HPDE6-E6E7 (cell line): ENCODE measurements at regions not wholly inside any gene's neighbourhood (a gene's known extent, or its start where the extent isn't known, plus 50 kb on each side); places are given as distances from the start of the nearest gene placed in this dataset.

Experiments
- DNase-seq: peaks from one replicate; pipeline ENCODE4 v3.0.0; 2011; ENCODE audit warnings: missing footprints; ENCODE audit errors: extremely low spot score

GRCh38 chr22:27441706-27442475 lies 359.7 kb downstream of the MN1 start:
- DNase-seq: no peak

GRCh38 chr22:27443306-27443705 lies 358.2 kb downstream of the MN1 start:
- DNase-seq: no peak

GRCh38 chr22:27445881-27446280 lies 355.7 kb downstream of the MN1 start:
- DNase-seq: no peak

GRCh38 chr22:27447289-27447688 lies 354.3 kb downstream of the MN1 start:
- DNase-seq: no peak

DNA sequence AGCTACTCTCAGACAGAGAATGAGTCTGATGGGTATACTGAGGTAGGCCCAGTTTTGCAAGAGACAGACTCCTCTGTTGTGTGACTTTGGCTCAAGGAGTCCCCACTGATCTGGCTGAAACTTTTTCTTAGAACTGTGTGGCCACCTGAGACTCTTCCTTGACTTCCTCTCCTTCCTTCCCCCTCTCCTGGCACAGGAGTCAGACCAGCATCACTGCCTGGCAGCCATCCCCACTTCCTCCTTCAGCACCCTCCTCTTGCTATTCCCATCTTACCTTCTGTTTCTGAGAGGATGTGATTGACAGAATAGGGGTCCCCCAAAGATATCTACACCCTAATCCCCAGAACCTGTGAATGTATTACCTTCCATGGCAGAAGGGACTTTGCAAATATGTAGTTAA lies 351.1 kb downstream of the MN1 start:
- no peak for DNase-seq

DNA sequence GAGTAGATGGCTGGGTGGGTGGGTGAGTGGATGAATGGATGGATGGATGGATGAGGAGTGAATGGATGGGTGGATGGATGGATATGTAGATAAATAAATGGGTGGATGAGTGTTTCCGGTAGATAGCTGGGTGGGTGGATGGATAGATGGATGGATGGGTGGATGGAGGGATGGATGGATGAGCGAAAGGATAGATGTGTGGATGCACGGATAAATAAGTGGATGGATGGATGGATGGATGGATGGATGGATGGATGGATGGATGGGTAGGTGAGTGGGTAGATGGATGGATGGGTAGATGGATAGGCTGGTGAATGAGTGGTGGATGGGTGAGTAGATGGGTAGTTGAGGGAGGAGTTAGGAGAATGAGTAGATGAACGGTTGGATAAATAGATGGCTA lies 349.3 kb downstream of the MN1 start:
- no peak for DNase-seq

DNA sequence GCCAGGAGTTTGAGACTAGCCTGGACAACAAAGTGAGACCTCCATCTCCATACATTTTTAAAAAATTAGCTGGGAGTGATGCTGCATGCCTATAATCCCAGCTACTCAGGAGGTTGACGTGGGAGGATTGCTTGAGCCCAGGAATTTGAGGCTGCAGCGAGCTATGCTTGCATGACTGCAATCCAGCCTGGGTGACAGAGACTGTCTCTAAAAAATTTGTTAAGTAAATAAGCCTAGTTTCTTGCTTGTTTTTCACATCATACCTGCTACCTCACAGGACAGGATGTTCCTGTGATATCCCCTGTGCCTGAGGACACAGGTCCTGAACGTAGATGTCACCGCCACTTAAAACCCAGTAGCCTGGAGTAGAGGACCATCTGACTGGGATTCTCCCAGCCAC lies 348.6 kb downstream of the MN1 start:
- no peak for DNase-seq

GRCh38 chr22:27453725-27454124 lies 347.8 kb downstream of the MN1 start:
- DNase-seq: no peak

DNA sequence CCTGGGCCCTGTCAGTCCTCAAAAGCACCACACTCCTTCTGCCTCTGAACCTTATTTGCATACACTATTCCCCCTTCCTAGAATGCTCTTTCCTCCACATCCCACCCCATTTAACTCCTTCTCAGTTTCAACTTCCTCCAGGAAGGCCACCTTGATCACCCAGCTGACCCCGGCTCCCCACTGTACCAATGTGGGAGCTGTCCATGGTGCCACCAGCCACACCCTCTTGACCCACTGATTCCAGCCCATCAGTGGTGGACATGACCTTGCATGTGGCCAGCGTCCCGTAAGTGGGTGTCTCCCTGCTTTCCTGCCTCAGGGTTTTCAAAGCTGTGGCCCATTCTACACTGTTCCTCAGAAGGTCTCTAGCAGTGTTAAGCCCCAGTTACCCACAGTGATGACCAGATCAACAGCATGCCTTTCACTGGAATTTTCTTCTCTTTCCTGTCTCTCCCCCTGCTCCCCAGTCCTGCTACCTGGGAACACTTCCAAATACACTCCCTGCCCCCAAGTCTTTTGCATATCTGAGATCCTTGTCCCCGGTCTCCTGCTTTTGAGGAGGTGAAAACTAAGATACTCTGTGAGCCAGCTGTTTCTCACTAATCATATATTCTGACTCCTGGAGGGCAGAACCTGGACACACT lies 346.6 kb downstream of the MN1 start:
- DNase-seq: no peak

GRCh38 chr22:27455526-27455925 lies 346.0 kb downstream of the MN1 start:
- DNase-seq: no peak

DNA sequence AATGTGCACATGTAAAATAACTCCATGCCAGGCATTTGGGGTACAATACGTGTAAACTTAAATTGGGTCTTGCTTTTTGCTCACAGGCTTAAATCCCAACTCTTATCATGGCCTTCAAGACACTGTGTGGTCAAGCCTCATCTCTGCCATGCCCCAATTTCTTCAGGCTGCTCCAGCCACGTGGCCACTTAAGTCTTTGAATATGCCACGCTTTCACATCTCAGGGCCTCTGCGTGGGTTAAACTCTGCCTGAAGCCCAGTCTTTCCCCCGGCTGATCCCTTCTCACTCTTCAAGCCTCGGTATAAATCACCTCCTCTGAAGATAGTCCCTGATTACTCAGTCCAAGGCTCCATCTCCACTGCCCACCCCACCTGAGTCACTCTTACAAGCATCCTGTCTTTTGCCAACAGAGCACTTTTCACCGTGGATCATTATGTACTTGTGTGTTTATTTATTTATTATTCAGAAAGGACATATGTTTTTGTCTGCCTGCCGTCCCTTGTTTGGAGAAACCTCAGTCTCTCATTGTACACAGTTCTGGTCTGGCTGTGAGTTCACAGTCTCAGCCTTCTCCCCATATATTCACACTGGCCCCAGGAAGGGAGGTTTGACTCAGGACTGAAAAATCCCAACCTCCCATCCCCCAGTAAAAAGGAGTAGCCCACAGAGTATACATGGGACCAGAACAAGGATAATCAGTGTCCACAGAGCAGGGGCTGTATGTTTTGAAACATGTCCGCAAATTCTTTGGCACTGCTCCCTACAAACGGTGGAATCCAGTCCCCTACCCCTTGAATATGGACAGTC lies 344.7 kb downstream of the MN1 start:
- peak; percentile 91 for DNase-seq

- no peak for DNase-seq
Observed at GRCh38 chr22:27459999-27460398, 341.6 kb downstream of the MN1 start.

DNA sequence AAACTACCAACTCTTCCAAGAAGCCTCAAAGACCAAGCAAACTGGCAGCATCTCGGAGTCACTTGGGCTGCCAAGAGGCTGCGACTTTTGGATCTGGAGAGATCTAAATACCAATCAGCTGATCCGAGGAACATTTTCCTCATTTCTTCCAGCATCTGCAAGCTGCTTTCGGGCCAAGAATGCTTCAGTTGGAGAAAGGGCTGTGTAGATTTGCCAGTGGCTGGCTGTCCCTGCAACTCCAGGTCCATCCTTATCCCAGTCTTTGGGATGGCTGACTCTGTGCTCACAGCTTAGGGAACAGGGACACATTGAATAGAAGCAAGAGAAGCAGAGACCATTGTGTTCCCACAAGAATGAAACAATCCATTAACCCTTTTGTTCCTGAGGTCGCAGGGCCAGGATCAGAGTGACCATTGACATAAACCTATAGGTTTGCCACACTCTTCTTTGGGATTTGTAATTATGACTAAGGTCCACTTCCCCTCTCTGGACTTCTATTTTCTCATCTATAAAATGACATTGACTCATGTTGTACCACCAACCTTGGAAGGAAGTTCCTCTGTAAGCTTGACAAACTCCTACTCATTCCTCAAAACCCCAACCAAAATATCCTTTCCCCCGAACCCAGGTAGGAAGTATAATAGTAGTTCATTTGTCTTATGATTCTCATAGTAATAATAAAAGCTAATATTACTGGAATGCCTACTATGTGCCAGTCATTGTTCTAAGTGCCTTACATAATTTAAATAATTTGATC lies 340.8 kb downstream of the MN1 start:
- DNase-seq: no peak

DNA sequence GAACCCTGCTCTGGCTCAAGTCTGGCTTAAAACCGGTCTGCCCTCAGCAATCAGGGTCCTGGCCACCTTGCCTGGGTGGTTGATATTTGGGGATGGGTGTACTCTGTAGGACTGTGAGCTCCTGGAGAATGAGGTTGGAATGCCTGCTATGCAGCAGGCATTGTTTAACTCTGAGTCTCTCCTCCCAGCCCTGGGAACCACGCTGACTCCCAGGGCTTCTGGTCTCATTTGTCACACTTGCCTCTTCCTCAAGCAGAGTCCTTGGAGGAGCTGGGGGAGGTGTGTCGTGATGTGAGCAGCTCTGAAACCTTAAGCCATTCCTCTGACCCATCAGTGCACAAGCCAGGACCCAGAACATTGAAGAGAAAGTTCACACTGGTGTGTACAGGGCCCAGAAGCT lies 340.1 kb downstream of the MN1 start:
- peak; percentile 23 for DNase-seq

- DNase-seq: no peak
Observed at GRCh38 chr22:27462190-27462589, 339.4 kb downstream of the MN1 start.

- DNase-seq: no peak
Observed at GRCh38 chr22:27463121-27463660, 338.4 kb downstream of the MN1 start.

DNA sequence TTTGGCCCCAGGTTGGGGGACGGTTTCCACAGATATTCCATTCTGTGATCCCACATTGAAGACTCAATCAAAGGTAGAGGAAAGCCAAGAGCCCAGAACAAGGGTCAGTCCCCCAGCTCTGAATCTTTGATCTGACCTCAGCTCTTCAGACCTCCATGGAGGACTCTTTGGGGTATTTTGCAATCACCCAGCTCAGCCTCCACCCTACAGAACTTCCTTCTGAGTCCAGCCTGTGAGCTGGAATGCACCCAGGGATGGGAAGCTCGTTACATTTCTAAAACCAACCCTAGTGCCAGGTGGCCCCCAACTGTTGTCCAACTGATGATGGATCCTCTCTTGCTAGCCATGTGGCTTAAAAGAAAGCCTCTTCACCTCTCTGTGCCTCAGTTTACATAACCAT lies 335.3 kb downstream of the MN1 start:
- DNase-seq: no peak

DNA sequence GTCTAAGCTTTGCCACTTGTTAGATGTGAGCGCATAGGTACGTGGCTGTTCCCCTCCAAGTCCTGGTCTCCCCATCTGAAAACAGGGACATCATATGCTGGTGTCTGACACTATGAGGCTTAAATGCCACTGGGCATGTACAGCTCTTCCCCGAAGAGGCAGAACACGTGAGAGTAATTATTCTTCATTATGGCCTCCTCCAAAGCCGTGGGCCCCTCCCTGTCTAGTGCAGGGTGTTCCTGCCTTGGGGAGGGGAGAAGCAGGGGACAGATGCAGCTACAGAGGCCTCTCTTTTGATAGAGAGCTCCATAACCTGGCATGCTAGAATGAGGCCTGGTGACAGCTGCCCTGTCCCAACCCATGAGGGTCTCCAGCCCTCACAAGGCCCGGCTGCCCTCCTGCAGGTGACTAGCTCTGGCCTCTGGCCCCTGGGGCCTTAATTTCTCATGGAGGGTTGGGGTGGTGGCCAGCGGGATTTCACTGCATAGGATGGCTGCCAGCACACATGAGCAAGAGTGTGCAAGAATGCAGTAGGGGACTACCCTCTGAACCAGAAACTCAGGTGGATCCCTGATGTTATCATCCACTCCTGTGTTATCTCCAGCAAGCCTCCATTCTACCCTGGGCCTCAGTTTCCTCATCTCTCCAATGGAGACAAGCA lies 334.6 kb downstream of the MN1 start:
- DNase-seq: no peak

GRCh38 chr22:27467711-27468110 lies 333.8 kb downstream of the MN1 start:
- no peak for DNase-seq

DNA sequence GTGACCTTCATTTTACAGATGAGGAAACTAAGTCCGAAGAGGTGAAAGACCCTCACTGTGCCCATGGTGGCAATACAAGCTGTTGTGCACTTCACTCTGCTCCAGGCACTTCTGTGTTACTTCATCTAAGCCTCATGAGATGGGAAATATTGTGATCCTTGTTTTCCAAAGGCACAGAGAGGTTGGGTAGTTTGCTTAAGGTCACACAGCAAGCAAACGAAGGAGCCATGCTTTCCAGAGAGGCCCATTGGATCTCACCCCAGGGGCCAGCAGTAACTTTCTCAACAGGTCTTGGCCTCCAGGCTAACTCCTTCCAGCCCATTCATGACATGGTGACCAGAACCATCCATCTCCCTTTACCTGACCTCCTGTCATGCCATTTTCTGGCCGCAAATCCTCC lies 332.8 kb downstream of the MN1 start:
- DNase-seq: no peak

DNA sequence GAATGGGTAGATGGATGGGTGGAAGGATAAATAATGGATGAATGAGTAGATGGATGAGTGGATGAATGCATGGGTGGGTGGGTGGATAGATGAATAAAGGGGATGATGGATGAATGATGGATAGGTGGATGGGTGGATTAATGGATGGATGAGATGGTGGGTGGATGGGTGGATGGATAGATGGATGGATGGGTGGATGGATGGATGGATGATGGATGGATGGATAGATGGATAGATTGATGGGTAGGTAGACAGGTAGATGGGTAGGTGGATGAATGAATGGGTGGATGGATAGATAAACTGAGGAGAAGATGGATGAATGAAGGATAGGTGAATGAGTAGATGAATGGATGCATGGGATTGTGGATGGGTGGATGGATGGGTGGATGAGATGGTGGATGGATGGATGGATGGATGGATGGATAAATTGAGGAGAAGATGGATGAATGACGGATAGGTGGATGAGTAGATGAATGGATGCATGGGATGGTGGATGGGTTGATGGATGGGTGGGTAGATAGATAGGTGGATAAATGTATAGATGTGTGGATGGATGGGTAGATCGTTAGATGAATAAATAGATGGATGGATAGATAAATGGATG lies 331.3 kb downstream of the MN1 start:
- no peak for DNase-seq
